H9 (cell line): ENCODE measurements at regions not wholly inside any gene's neighbourhood (a gene's known extent, or its start where the extent isn't known, plus 50 kb on each side); places are given as distances from the start of the nearest gene placed in this dataset.
"Not testable (repeated sequence)": the region's sequence is repeated elsewhere in the genome, so short reads cannot be mapped to it uniquely, and the experiment has no call there.

Source experiments
- DNase-seq: peaks from one replicate; pipeline ENCODE4 v3.0.0-alpha.2; 2017
- H2AFZ ChIP-seq: one replicate; pipeline ENCODE4 v1.6.1; 2013; ENCODE audit warnings: mild to moderate bottlenecking, low read length, control low read depth, moderate library complexity
- H2AK5ac ChIP-seq: 2 replicates; pipeline ENCODE4 v1.6.1; 2013; ENCODE audit warnings: low read length, control low read depth, mixed read lengths; ENCODE audit not compliant: insufficient read length
- H2BK120ac ChIP-seq: one replicate; pipeline ENCODE4 v1.6.1; 2013; ENCODE audit warnings: low read depth, mild to moderate bottlenecking, low read length, control low read depth, inconsistent platforms; ENCODE audit not compliant: poor library complexity, severe bottlenecking
- H2BK12ac ChIP-seq: 2 replicates; pipeline ENCODE4 v1.6.1; 2013; ENCODE audit warnings: low read length, control low read depth, mixed read lengths, low read depth; ENCODE audit not compliant: insufficient read length
- H2BK15ac ChIP-seq: 2 replicates; pipeline ENCODE4 v1.6.1; 2013; ENCODE audit warnings: low read depth, low read length, control low read depth
- H2BK20ac ChIP-seq: one replicate; pipeline ENCODE4 v1.6.1; 2013; ENCODE audit warnings: low read depth, mild to moderate bottlenecking, low read length, control low read depth, inconsistent platforms; ENCODE audit not compliant: poor library complexity, severe bottlenecking
- H2BK5ac ChIP-seq: 2 replicates; pipeline ENCODE4 v1.6.1; 2013; ENCODE audit warnings: low read length, control low read depth, mixed read lengths; ENCODE audit not compliant: insufficient read length
- H3K14ac ChIP-seq: 2 replicates; pipeline ENCODE4 v1.6.1; 2013; ENCODE audit warnings: low read length, control low read depth; ENCODE audit not compliant: insufficient read depth
- H3K18ac ChIP-seq: 2 replicates; pipeline ENCODE4 v1.6.1; 2013; ENCODE audit warnings: low read depth, mild to moderate bottlenecking, mixed read lengths, low read length, control low read depth; ENCODE audit not compliant: insufficient read length
- H3K23ac ChIP-seq: 2 replicates; pipeline ENCODE4 v1.6.1; 2013; ENCODE audit warnings: low read length, control low read depth, mixed read lengths, low read depth; ENCODE audit not compliant: insufficient read length
- H3K23me2 ChIP-seq: 2 replicates; pipeline ENCODE4 v1.6.1; 2013; ENCODE audit warnings: low read depth, mild to moderate bottlenecking, mixed read lengths, low read length, control low read depth; ENCODE audit not compliant: insufficient read length, poor library complexity, severe bottlenecking
- H3K27ac ChIP-seq: 2 replicates; pipeline ENCODE4 v1.5.1; 2013; ENCODE audit warnings: low read length, control low read depth, mixed read lengths, low read depth; ENCODE audit not compliant: insufficient read length
- H3K27me3 ChIP-seq: 2 replicates; pipeline ENCODE4 v1.6.1; 2013; ENCODE audit warnings: low read length, control low read depth, inconsistent platforms; ENCODE audit not compliant: insufficient read depth
- H3K4ac ChIP-seq: 2 replicates; pipeline ENCODE4 v1.6.1; 2013; ENCODE audit warnings: low read depth, mild to moderate bottlenecking, control low read depth, inconsistent platforms, low read length, moderate library complexity
- H3K4me1 ChIP-seq: 2 replicates; pipeline ENCODE4 v1.6.1; 2013; ENCODE audit warnings: low read length, control low read depth, inconsistent platforms; ENCODE audit not compliant: insufficient read depth
- H3K4me2 ChIP-seq: 2 replicates; pipeline ENCODE4 v1.6.1; 2013; ENCODE audit warnings: low read length, control low read depth, mixed read lengths; ENCODE audit not compliant: insufficient read length, insufficient read depth
- H3K56ac ChIP-seq: 2 replicates; pipeline ENCODE4 v1.6.1; 2013; ENCODE audit warnings: low read depth, mild to moderate bottlenecking, mixed read lengths, low read length, control low read depth; ENCODE audit not compliant: insufficient read length
- H3K79me1 ChIP-seq: 2 replicates; pipeline ENCODE4 v1.6.1; 2013; ENCODE audit warnings: low read depth, mild to moderate bottlenecking, moderate library complexity, low read length, control low read depth, inconsistent platforms; ENCODE audit not compliant: insufficient read depth, poor library complexity, severe bottlenecking
- H3K79me2 ChIP-seq: 2 replicates; pipeline ENCODE4 v1.6.1; 2013; ENCODE audit warnings: low read length, control low read depth, inconsistent platforms; ENCODE audit not compliant: insufficient read depth
- H3K9ac ChIP-seq: 2 replicates; pipeline ENCODE4 v1.6.1; 2013; ENCODE audit warnings: low read length, control low read depth, mixed read lengths; ENCODE audit not compliant: insufficient read length; ENCODE audit errors: extremely low read depth
- H3K9me3 ChIP-seq: one replicate; pipeline ENCODE4 v1.6.1; 2013; ENCODE audit warnings: low read depth, low read length, inconsistent platforms; ENCODE audit not compliant: control insufficient read depth
- H3T11ph ChIP-seq: one replicate; pipeline ENCODE4 v1.6.1; 2013; ENCODE audit warnings: mild to moderate bottlenecking, low read length, control low read depth, inconsistent platforms
- H4K20me1 ChIP-seq: one replicate; pipeline ENCODE4 v1.6.1; 2013; ENCODE audit not compliant: control insufficient read depth, insufficient read length, insufficient read depth
- H4K5ac ChIP-seq: 2 replicates; pipeline ENCODE4 v1.6.1; 2013; ENCODE audit warnings: low read depth, mild to moderate bottlenecking, mixed read lengths, low read length, control low read depth; ENCODE audit not compliant: insufficient read length
- H4K8ac ChIP-seq: replicated peaks from 2 replicates; pipeline ENCODE4 v1.6.1; 2013; ENCODE audit warnings: low read length, control low read depth, mixed read lengths, low read depth; ENCODE audit not compliant: insufficient read length
- H4K91ac ChIP-seq: 2 replicates; pipeline ENCODE4 v1.6.1; 2013; ENCODE audit warnings: low read depth, mild to moderate bottlenecking, moderate library complexity, mixed read lengths, low read length, control low read depth; ENCODE audit not compliant: insufficient read length
- H3K27ac Mint-ChIP-seq, 3 experiments: 2 replicates in 2 of 3; 3 replicates in 1 of 3; pipeline ENCODE4 v1.8.0; 2020 to 2021; ENCODE audit warnings: mixed read lengths in 3 of 3, mild to moderate bottlenecking in 1 of 3, moderate library complexity in 1 of 3
- H3K27me3 Mint-ChIP-seq: 2 replicates; pipeline ENCODE4 v1.8.0; 2021; ENCODE audit warnings: low read depth, mild to moderate bottlenecking, moderate library complexity, mixed read lengths
- H3K36me3 Mint-ChIP-seq, 3 experiments: 2 replicates in 2 of 3; 3 replicates in 1 of 3; pipeline ENCODE4 v1.8.0; 2020 to 2021; ENCODE audit warnings: low read depth in 3 of 3, mixed read lengths in 3 of 3; ENCODE audit not compliant: insufficient read depth in 1 of 3
- H3K4me1 Mint-ChIP-seq, 2 experiments: 2 replicates each; pipeline ENCODE4 v1.8.0; 2020; ENCODE audit warnings: mixed read lengths in 2 of 2
- H3K4me3 Mint-ChIP-seq, 2 experiments: 2 replicates in 1 of 2; 3 replicates in 1 of 2; pipeline ENCODE4 v1.8.0; 2020 to 2021; ENCODE audit warnings: mild to moderate bottlenecking in 2 of 2, mixed read lengths in 2 of 2, moderate library complexity in 1 of 2
- H3K9me3 Mint-ChIP-seq, 2 experiments: 2 replicates in 1 of 2; 3 replicates in 1 of 2; pipeline ENCODE4 v1.8.0; 2020; ENCODE audit warnings: mild to moderate bottlenecking in 2 of 2, mixed read lengths in 2 of 2, moderate library complexity in 1 of 2
- CTCF ChIP-seq: fragments of 200-600 bp; sonication (generic); conservative IDR thresholded peaks from 3 replicates; pipeline ENCODE4 v1.8.0; 2021; ENCODE audit warnings: antibody characterized with exemption, mild to moderate bottlenecking
- WGBS: extraction: QIAGEN DNeasy Blood & Tissue Kit; methylation state at CpG from one replicate; pipeline ENCODE4 v1.1.7; 2013; ENCODE audit warnings: missing lambda C conversion rate, low lambda C conversion rate, mixed read lengths; ENCODE audit not compliant: insufficient read length; ENCODE audit errors: extremely low coverage; 5-methylcytosine and 5-hydroxymethylcytosine counted together

- Histone ChIP-seq H3K14ac (no peak overlapping the region), H3K4me2 (no peak overlapping the region), H3K27ac (no peak overlapping the region), H2BK120ac (no peak overlapping the region), H3K4me1 (no peaks in the 10 kb centered on the region), H4K20me1 (no peaks in the 10 kb centered on the region), H2BK5ac (no peak overlapping the region), H3K79me2 (no peaks in the 10 kb centered on the region), H3K9ac (no peak overlapping the region), H3T11ph (no peak overlapping the region), H4K91ac (no peak overlapping the region), H4K5ac (no peak overlapping the region), H3K79me1 (no peaks in the 10 kb centered on the region), H2BK20ac (no peak overlapping the region), H2BK15ac (no peak overlapping the region), H2AFZ (no peak overlapping the region), H2AK5ac (no peak overlapping the region), H3K23me2 (no peaks in the 10 kb centered on the region), H3K18ac (no peak overlapping the region), H3K23ac (no peak overlapping the region), H3K27me3 (no peaks in the 10 kb centered on the region), H3K4ac (no peak overlapping the region), H3K9me3 (peaks cover 93% of the 10 kb centered on the region), H2BK12ac (no peak overlapping the region), H3K56ac (no peak overlapping the region), H4K8ac (no peak overlapping the region)
- no CpG with 5 or more reads among the region's 8 CpGs for WGBS
- Mint-ChIP-seq H3K27me3 (no peaks in the 10 kb centered on the region; the same call in none of the 2 replicates), H3K4me3 (no peak overlapping the region), H3K27ac (no peak overlapping the region), H3K36me3 (peaks cover 9 to 41% (median 11%) of the 10 kb centered on the region in 3 experiments), H3K4me1 (no peaks in the 10 kb centered on the region), H3K9me3 (peaks cover 93 to 96% of the 10 kb centered on the region in 2 experiments)
- TF ChIP-seq CTCF: no peak; the same call in 2 of the 3 replicates
- DNase-seq: no peak
These were observed 1059.8 kb downstream of the TMEM121 start for GRCh38 chr14:106586098-106586704.

- H3K56ac ChIP-seq, H3K23me2 ChIP-seq, H4K91ac ChIP-seq, H3K4me3 Mint-ChIP-seq, DNase-seq, H3K4me2 ChIP-seq, H3K27me3 ChIP-seq, H3K14ac ChIP-seq, H3K18ac ChIP-seq, H2BK15ac ChIP-seq, H3K79me1 ChIP-seq, H2BK5ac ChIP-seq, H3K79me2 ChIP-seq, H2AFZ ChIP-seq, H3T11ph ChIP-seq, H4K8ac ChIP-seq, H2BK12ac ChIP-seq, H3K27me3 Mint-ChIP-seq, H3K4me1 Mint-ChIP-seq, H3K4me1 ChIP-seq, H2AK5ac ChIP-seq, H3K27ac Mint-ChIP-seq, H4K20me1 ChIP-seq, H3K9ac ChIP-seq, H2BK120ac ChIP-seq, H3K23ac ChIP-seq, H3K27ac ChIP-seq, H4K5ac ChIP-seq, H3K4ac ChIP-seq, H2BK20ac ChIP-seq: not testable (repeated sequence)
- WGBS: no CpG with 5 or more reads among the region's 7 CpGs
- peaks cover 4 to 24% (median 6%) of the 10 kb centered on the region in 3 experiments; a peak in 6 of 7 replicates for H3K36me3 Mint-ChIP-seq
- H3K9me3 Mint-ChIP-seq: peaks cover 86 to 88% of the 10 kb centered on the region in 2 experiments
- H3K9me3 ChIP-seq: peaks cover 55% of the 10 kb centered on the region
These were observed 1065.2 kb downstream of the TMEM121 start for GRCh38 chr14:106591539-106591938.
